BJ (cell line): ENCODE measurements at regions not wholly inside any gene's neighbourhood (a gene's known extent, or its start where the extent isn't known, plus 50 kb on each side); places are given as distances from the start of the nearest gene placed in this dataset.

Experiments used
- CTCF ChIA-PET: fragments of 350-600 bp; formaldehyde crosslinking; extraction: SDS; loops from one replicate; lab custom pipeline; 2021; ENCODE audit warnings: antibody characterized with exemption, inconsistent platforms; lab: Yijun Ruan, JAX
- POLR2A ChIA-PET: fragments of 300-600 bp; sonication (Branson Sonifier 250); formaldehyde crosslinking; extraction: SDS; loops from one replicate; lab custom pipeline; 2021; ENCODE audit warnings: antibody characterized with exemption; lab: Charles Lee
- DNase-seq: peaks from one replicate; pipeline ENCODE4 v3.0.0-alpha.2; 2011; ENCODE audit warnings: low read depth
- H3K27me3 ChIP-seq: 2 replicates; pipeline ENCODE4 v1.6.0; 2011; ENCODE audit warnings: low read length; ENCODE audit not compliant: control insufficient read depth, insufficient read depth
- H3K36me3 ChIP-seq: 2 replicates; pipeline ENCODE4 v1.5.1; 2011; ENCODE audit warnings: low read length; ENCODE audit not compliant: control insufficient read depth, insufficient read depth
- H3K4me3 ChIP-seq: 2 replicates; pipeline ENCODE4 v1.5.1; 2011; ENCODE audit warnings: low read depth, mild to moderate bottlenecking, control low read depth, low read length
- TF ChIP-seq, protein P1 (sequence below): IDR thresholded peaks from 2 replicates; pipeline ENCODE4 v1.5.1; 2011; ENCODE audit warnings: low read depth, mild to moderate bottlenecking, control low read depth, inconsistent platforms, low read length, moderate library complexity; ENCODE audit not compliant: insufficient read depth

DNA sequence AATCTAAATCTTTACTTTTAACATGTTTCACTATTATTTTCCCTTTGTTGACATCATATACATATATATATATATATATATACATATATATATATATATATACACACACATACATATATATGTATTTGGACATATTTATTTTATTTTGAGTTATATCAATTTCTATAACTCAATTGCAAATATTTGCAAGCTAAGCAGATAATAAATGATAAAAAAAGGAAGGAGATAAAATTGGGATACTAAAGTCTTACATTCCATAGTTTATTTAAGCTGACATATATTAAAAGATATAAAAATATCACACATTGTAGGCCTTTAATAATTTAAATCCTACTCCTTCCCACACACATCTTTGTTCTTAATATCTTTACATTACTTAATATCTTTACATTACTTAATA is 372.2 kb downstream of the GRXCR1 start:
- ChIA-PET CTCF (no interaction called here), POLR2A (no interaction called here)
- TF ChIP-seq, protein P1, sequence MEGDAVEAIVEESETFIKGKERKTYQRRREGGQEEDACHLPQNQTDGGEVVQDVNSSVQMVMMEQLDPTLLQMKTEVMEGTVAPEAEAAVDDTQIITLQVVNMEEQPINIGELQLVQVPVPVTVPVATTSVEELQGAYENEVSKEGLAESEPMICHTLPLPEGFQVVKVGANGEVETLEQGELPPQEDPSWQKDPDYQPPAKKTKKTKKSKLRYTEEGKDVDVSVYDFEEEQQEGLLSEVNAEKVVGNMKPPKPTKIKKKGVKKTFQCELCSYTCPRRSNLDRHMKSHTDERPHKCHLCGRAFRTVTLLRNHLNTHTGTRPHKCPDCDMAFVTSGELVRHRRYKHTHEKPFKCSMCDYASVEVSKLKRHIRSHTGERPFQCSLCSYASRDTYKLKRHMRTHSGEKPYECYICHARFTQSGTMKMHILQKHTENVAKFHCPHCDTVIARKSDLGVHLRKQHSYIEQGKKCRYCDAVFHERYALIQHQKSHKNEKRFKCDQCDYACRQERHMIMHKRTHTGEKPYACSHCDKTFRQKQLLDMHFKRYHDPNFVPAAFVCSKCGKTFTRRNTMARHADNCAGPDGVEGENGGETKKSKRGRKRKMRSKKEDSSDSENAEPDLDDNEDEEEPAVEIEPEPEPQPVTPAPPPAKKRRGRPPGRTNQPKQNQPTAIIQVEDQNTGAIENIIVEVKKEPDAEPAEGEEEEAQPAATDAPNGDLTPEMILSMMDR = no peak
- no peaks in the 10 kb centered on the region for H3K27me3 ChIP-seq
- H3K36me3 ChIP-seq = no peaks in the 10 kb centered on the region
- DNase-seq = no peak
- H3K4me3 ChIP-seq = no peak overlapping the region

DNA sequence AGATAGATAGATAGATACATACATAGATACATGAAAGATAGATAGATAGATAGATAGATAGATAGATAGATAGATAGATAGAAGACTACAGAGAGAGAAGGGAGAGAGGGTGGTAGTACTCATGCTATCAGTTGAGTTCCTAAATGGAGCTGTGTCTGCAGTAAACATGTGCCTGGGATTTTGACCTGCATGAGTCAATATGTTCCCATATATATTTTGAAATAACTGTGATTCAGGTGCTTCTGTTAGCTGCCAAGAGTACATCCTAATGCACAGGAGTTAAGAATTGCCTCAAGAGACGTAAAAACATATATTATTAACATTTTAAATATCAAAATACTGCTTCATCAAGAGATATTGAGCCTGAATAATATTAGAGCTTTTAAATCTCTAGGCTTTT is 379.4 kb downstream of the GRXCR1 start:
- POLR2A ChIA-PET = no interaction called here
- Histone ChIP-seq H3K36me3 (no peaks in the 10 kb centered on the region), H3K27me3 (no peaks in the 10 kb centered on the region), H3K4me3 (no peak overlapping the region)
- CTCF ChIA-PET = no interaction called here
- DNase-seq = no peak
- TF ChIP-seq, protein P1 = no peak

DNA sequence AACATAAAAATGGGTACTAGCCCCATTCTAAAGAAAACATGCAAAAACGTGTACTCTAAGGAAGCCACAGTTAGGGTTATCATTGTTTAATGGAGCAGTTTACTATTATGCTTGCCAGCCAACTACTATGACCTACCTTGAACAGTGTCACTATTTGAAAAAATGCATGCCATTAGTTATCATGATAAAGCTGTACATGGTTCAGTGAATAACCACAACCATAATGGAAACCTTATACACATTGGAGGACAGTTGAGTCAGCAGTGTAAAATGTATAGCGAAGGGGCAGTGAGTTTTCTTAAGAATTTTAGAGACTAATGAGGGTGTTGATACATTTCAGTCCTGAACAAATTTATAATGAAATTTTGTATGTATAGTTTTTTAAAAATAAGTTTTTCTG is 381.9 kb downstream of the GRXCR1 start:
- no peak overlapping the region for H3K4me3 ChIP-seq
- ChIA-PET CTCF (no interaction called here), POLR2A (no interaction called here)
- no peak for DNase-seq
- no peaks in the 10 kb centered on the region for H3K27me3 ChIP-seq
- TF ChIP-seq, protein P1 = no peak
- no peaks in the 10 kb centered on the region for H3K36me3 ChIP-seq

DNA sequence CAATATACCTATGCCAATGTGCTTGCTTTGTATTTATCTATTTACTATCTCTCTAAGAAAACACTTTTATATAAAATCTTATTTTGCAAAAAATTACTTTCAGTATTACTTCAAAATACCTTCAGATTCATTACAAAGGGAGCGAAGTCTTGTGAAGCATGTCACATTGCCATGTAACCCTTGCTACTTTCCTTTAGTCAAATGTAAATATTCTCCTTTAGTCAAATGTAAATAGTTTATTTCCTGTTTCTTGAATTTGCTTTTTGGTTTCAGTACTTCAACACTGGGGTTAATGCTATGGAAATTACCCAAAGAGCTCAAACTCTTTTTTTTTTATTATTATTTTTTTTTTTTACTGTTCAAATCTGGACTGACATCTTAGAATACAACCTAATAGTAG is 383.3 kb downstream of the GRXCR1 start:
- no peak for DNase-seq
- H3K27me3 ChIP-seq = no peaks in the 10 kb centered on the region
- no peaks in the 10 kb centered on the region for H3K36me3 ChIP-seq
- POLR2A ChIA-PET = no interaction called here
- no peak overlapping the region for H3K4me3 ChIP-seq
- CTCF ChIA-PET = no interaction called here
- TF ChIP-seq, protein P1 = no peak

DNA sequence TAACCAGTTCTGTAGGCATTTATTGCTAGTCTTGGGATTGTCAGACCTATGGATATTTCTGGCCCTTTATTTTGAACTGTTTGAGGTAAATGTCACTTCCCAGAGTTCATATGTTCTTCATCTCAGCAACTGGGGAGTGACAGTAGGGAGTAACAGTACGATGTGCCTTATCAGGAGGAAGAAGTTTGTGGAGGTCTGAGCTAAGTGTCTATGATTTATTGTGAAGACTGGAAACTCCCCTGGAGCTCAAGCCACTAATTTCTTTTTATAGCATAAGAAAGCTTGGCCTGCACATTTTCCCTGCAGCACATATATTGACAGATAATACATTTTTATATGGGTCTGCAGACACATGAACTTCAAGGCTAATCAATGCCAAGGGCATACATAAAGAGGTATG is 383.8 kb downstream of the GRXCR1 start:
- Histone ChIP-seq H3K4me3 (no peak overlapping the region), H3K36me3 (no peaks in the 10 kb centered on the region), H3K27me3 (no peaks in the 10 kb centered on the region)
- POLR2A ChIA-PET = no interaction called here
- DNase-seq = no peak
- CTCF ChIA-PET = no interaction called here
- TF ChIP-seq, protein P1 = no peak
